ENCODE measurements at regions not wholly inside any gene's neighbourhood (a gene's known extent, or its start where the extent isn't known, plus 50 kb on each side); places are given as distances from the start of the nearest gene placed in this dataset.

DNA sequence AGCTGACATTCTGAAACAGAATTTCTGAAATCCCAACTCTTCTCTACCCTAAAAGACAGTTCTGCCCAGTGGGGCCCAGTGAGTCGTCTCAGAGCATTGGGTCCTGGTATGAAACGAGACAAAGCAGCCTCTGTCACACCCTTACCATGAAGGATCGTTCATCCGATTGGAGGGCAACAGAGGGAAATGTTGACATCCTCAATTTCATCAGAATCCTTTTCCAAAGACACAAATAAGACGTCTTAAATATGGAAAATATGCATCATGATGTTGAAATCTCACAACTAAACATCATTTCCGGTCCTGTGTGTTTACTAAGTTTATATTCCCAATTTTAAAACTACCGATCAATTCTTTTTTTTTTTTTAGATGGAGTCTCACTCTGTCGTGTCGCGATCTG, 112.1 kb upstream of the SLC45A1 start:
- Mint-ChIP-seq H3K9me3 (no peaks in the 10 kb centered on the region), H3K27ac (no peak overlapping the region)
- CTCF ChIA-PET: no interaction called here

DNA sequence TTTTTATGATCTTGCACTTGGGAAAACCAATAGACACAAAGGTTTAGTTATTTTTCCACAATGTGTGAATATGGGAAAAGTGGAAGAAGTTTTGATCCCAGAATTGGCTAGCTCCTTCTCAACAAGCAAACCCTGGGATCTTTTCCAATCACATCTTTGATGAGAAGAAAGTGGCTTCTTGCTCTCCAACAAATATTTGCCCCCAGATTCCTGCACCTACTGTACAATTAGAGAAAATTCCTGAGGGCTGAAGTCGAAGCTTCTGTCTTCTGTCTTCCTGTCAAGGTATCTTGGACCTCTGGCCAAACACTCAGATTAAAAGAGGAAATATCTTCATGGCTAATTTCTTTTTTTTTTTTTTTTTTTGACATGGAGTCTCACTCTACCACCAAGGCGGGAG, 113.1 kb upstream of the SLC45A1 start:
- Mint-ChIP-seq H3K27ac (no peak overlapping the region), H3K27me3 (peaks cover 0 to 4% of the 10 kb centered on the region in 2 donors), H3K4me1 (no peaks in the 10 kb centered on the region), H3K4me3 (no peak overlapping the region), H3K9me3 (no peaks in the 10 kb centered on the region), H3K36me3 (peaks cover 0 to 4% (median 0%) of the 10 kb centered on the region in 3 donors)
- Histone ChIP-seq H3K9me3 (ENCODE audit: low read length) (no peaks in the 10 kb centered on the region), H3K4me3 (ENCODE audit: low read length) (no peak overlapping the region), H3K27me3 (ENCODE audit: insufficient read depth, low read length, poor library complexity, severe bottlenecking) (no peaks in the 10 kb centered on the region), H3K4me1 (ENCODE audit: insufficient read depth, low read length) (no peaks in the 10 kb centered on the region), H3K36me3 (ENCODE audit: insufficient read depth, low read length) (no peaks in the 10 kb centered on the region), H3K27ac (ENCODE audit: low read depth, low read length) (no peak overlapping the region)
- CTCF ChIA-PET: no interaction called here
- no peak for DNase-seq
- POLR2A ChIA-PET: no interaction called here

More for the DNA sequence above, 112.1 kb upstream of the SLC45A1 start:
- Mint-ChIP-seq H3K27me3 (peaks cover 7 to 10% of the 10 kb centered on the region in 2 donors), H3K36me3 (peaks cover 0 to 4% (median 0%) of the 10 kb centered on the region in 3 donors), H3K4me1 (no peaks in the 10 kb centered on the region), H3K4me3 (no peak overlapping the region)
- no peaks in the 10 kb centered on the region for H3K9me3 ChIP-seq (ENCODE audit: low read length)
- no peak for DNase-seq
- POLR2A ChIA-PET: no interaction called here
- no peak overlapping the region for H3K27ac ChIP-seq (ENCODE audit: low read depth, low read length)
- no peak overlapping the region for H3K4me3 ChIP-seq (ENCODE audit: low read length)
- H3K4me1 ChIP-seq (ENCODE audit: insufficient read depth, low read length): no peaks in the 10 kb centered on the region
- no peaks in the 10 kb centered on the region for H3K36me3 ChIP-seq (ENCODE audit: insufficient read depth, low read length)
- H3K27me3 ChIP-seq (ENCODE audit: insufficient read depth, low read length, poor library complexity, severe bottlenecking): no peaks in the 10 kb centered on the region

DNA sequence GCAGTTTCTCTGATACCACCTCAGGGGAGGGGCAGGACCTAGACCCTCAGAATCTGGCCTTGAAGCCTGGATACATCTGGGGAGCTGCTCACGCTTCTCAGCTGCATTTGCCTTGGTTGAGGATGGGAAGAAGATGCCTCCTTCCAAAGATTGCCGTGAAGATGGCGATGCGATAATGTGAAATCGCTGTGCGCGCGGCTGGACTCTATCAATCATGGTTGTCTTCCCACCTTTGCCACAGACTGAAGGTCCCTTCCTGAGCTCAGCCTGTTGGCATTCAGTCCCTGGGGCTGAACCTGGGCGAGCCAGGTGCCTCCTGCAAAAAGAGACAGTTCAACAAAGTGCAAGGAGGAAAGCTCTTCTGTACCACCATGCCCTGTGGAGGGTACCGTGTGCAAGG, 114.4 kb upstream of the SLC45A1 start:
- Mint-ChIP-seq H3K4me3 (no peak overlapping the region), H3K27ac (peak overlapping the region in 1 of 8 donors; percentile 77), H3K9me3 (no peaks in the 10 kb centered on the region), H3K4me1 (peaks cover 0 to 3% (median 2%) of the 10 kb centered on the region in 3 donors), H3K27me3 (peaks cover 0 to 1% of the 10 kb centered on the region in 2 donors), H3K36me3 (peaks cover 0 to 4% (median 0%) of the 10 kb centered on the region in 3 donors)
- no peaks in the 10 kb centered on the region for H3K4me1 ChIP-seq (ENCODE audit: insufficient read depth, low read length)
- ChIA-PET POLR2A (no interaction called here), CTCF (no interaction called here)
- no peak overlapping the region for H3K4me3 ChIP-seq (ENCODE audit: low read length)
- no peaks in the 10 kb centered on the region for H3K36me3 ChIP-seq (ENCODE audit: insufficient read depth, low read length)
- H3K27ac ChIP-seq (ENCODE audit: low read depth, low read length): no peak overlapping the region
- no peak for DNase-seq
- H3K27me3 ChIP-seq (ENCODE audit: insufficient read depth, low read length, poor library complexity, severe bottlenecking): no peaks in the 10 kb centered on the region
- H3K9me3 ChIP-seq (ENCODE audit: low read length): no peaks in the 10 kb centered on the region

DNA sequence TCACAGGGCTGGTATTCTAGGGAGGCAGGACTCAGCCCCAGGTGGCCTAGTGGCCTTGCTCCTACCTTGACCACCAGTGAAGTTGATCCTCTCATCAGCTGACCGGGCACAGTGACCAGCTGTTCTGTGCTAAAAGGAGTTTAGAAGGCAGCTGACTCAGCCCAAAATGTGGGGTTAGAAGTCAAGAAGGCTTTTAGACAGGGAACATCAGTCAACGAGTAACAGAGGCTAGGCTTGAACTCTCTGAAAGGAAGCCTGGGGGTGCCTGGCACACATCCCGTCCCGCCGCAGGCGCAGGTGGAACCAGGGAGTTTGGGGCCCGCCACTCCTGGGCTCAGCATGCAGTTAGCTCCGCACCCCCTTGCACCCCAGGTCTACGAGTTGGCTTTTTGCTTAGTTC, 114.9 kb upstream of the SLC45A1 start:
- H3K4me1 Mint-ChIP-seq: peaks cover under 1 to 4% (median 2%) of the 10 kb centered on the region in 3 donors
- H3K36me3 ChIP-seq (ENCODE audit: insufficient read depth, low read length): no peaks in the 10 kb centered on the region
- no peak overlapping the region for H3K4me3 Mint-ChIP-seq
- no peaks in the 10 kb centered on the region for H3K9me3 ChIP-seq (ENCODE audit: low read length)
- no peaks in the 10 kb centered on the region for H3K27me3 ChIP-seq (ENCODE audit: insufficient read depth, low read length, poor library complexity, severe bottlenecking)
- POLR2A ChIA-PET: no interaction called here
- peaks cover 0 to 4% (median 0%) of the 10 kb centered on the region in 3 donors for H3K36me3 Mint-ChIP-seq
- H3K27ac ChIP-seq (ENCODE audit: low read depth, low read length): no peak overlapping the region
- H3K4me3 ChIP-seq (ENCODE audit: low read length): no peak overlapping the region
- peaks cover 0 to 1% of the 10 kb centered on the region in 2 donors for H3K27me3 Mint-ChIP-seq
- no peaks in the 10 kb centered on the region for H3K9me3 Mint-ChIP-seq
- H3K4me1 ChIP-seq (ENCODE audit: insufficient read depth, low read length): peaks cover 1% of the 10 kb centered on the region
- no peak for DNase-seq
- CTCF ChIA-PET: no interaction called here
- H3K27ac Mint-ChIP-seq: peak overlapping the region in 1 of 8 donors; percentile 19

DNA sequence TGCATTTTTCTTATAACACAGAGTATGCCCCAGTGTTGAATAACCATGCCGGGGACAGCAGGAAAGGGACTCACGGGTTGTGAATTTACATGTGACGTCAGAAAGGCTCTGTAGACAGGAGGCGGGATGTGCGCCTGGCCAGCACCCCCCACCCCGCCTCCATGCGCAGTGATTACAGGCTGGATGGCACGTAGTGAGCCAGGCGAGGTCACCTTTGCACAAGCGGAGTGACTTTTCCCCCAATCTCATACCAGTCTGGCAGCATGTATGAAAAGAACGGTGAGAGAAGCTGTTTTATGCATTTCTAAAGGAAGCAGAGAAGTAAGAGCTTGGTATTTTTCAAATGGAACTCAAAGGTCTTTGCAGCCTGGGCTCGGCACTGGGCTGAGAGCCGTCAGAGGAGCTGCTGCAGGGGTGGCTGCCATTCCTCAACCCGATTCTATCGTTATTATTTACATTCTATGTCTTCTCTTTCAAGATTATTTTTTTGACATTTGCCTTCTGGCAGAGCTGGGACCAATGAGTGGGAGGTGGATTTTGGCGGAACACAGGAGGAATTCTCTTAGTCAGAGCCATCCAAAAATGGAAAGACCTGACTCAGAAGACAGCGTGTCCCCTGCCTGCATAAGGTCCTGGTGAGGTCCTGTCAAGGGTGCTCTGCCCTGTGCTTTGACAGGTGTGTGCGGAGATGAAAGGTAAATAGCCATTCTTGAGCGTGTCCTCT, 115.6 kb upstream of the SLC45A1 start:
- Histone ChIP-seq H3K4me1 (ENCODE audit: insufficient read depth, low read length) (peaks cover 5% of the 10 kb centered on the region), H3K27ac (ENCODE audit: low read depth, low read length) (no peak overlapping the region), H3K9me3 (ENCODE audit: low read length) (no peaks in the 10 kb centered on the region), H3K36me3 (ENCODE audit: insufficient read depth, low read length) (no peaks in the 10 kb centered on the region), H3K27me3 (ENCODE audit: insufficient read depth, low read length, poor library complexity, severe bottlenecking) (no peaks in the 10 kb centered on the region), H3K4me3 (ENCODE audit: low read length) (no peak overlapping the region)
- H3K4me1 Mint-ChIP-seq: peaks cover 5 to 9% (median 6%) of the 10 kb centered on the region in 3 donors
- no peak for DNase-seq
- ChIA-PET CTCF (no interaction called here), POLR2A (no interaction called here)
- no peaks in the 10 kb centered on the region for H3K9me3 Mint-ChIP-seq
- no peak overlapping the region for H3K27ac Mint-ChIP-seq
- H3K27me3 Mint-ChIP-seq: peaks cover 1 to 4% of the 10 kb centered on the region in 2 donors
- no peak overlapping the region for H3K4me3 Mint-ChIP-seq
- H3K36me3 Mint-ChIP-seq: peaks cover 0 to 4% (median 0%) of the 10 kb centered on the region in 3 donors

DNA sequence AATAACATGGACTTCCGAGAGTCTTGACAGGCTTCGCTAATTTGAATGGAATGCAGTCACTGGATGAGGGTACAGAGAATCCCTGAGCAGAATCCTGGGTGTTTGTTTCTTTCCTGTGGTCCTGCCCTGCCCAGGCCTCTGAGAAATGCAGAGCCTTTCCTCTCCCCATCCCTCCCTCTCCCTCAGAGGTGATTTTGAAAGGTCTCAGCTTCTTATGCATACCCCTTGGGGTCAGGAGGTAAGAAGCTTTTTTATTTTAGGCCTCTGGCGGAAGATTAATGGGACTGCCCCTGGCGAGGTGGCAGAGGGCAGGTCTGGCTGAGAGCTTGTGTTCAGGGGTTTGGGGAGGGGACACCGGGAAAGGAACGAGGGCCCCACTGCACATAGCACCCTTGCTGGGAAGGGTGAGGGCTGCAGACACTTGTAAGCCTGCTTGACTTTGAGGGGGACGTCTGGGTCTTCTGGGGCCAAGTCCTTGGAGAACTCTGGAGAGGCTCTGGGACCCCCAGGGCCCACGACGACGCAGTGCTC, 116.5 kb upstream of the SLC45A1 start:
- no peak for DNase-seq
- Histone ChIP-seq H3K36me3 (ENCODE audit: insufficient read depth, low read length) (no peaks in the 10 kb centered on the region), H3K27me3 (ENCODE audit: insufficient read depth, low read length, poor library complexity, severe bottlenecking) (no peaks in the 10 kb centered on the region), H3K4me1 (ENCODE audit: insufficient read depth, low read length) (peaks cover 5% of the 10 kb centered on the region), H3K27ac (ENCODE audit: low read depth, low read length) (no peak overlapping the region), H3K4me3 (ENCODE audit: low read length) (no peak overlapping the region), H3K9me3 (ENCODE audit: low read length) (no peaks in the 10 kb centered on the region)
- no peaks in the 10 kb centered on the region for H3K9me3 Mint-ChIP-seq
- H3K4me3 Mint-ChIP-seq: no peak overlapping the region
- H3K4me1 Mint-ChIP-seq: peaks cover 5 to 9% (median 6%) of the 10 kb centered on the region in 3 donors
- H3K27ac Mint-ChIP-seq: no peak overlapping the region
- peaks cover 1 to 4% of the 10 kb centered on the region in 2 donors for H3K27me3 Mint-ChIP-seq
- no peaks in the 10 kb centered on the region for H3K36me3 Mint-ChIP-seq
- CTCF ChIA-PET: no interaction called here
- POLR2A ChIA-PET: no interaction called here

DNA sequence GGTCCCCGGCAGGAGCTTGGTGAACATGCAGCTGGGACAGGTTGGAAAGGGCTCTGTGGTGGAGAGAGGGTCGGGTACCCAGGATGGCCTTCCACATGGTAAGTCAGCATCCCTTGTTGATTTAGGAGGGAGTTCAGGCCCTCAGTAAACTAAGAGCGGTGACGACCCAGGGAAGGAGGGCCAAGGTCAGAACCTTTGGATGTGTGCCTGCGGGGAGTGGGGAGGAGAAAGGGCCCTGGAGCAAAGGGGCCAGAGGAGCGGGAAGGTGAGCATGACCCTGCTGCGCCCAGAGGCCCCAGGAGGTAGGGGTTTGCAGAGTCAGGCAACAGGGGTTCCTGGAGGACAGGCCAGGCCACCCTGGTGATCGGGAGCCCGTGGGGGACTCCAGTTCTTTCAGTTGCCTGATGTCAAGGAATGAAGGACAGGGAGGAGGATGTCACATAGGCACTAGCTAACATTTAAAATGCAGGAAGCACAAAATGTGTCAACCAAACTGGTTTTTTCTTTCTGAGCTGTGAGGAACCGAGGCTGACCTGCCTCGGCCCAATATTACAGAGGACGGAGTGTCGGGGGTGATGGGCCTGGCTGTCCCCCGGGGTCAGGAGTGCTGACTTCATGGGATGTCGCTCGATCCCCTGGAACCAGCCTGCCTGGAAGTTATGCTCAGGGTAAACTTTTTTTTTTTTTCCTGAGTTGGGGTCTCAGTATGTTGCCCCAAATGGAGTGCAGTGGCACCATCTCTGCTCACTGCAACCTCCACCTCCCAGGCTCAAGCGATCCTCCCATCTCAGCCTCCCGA, 117.4 kb upstream of the SLC45A1 start:
- Mint-ChIP-seq H3K9me3 (no peaks in the 10 kb centered on the region), H3K27me3 (peaks cover 1 to 4% of the 10 kb centered on the region in 2 donors), H3K4me3 (no peak overlapping the region), H3K4me1 (peaks cover 5 to 9% (median 6%) of the 10 kb centered on the region in 3 donors), H3K27ac (no peak overlapping the region), H3K36me3 (no peaks in the 10 kb centered on the region)
- no peaks in the 10 kb centered on the region for H3K36me3 ChIP-seq (ENCODE audit: insufficient read depth, low read length)
- H3K27me3 ChIP-seq (ENCODE audit: insufficient read depth, low read length, poor library complexity, severe bottlenecking): no peaks in the 10 kb centered on the region
- no peaks in the 10 kb centered on the region for H3K9me3 ChIP-seq (ENCODE audit: low read length)
- no peak overlapping the region for H3K27ac ChIP-seq (ENCODE audit: low read depth, low read length)
- peaks cover 5% of the 10 kb centered on the region for H3K4me1 ChIP-seq (ENCODE audit: insufficient read depth, low read length)
- DNase-seq: no peak
- ChIA-PET CTCF (interaction anchor here (0.9 kb wide), 1 partner anchor 8 kb away, joined by 4 read pairs; no protein-coding TSS in a partner anchor), POLR2A (no interaction called here)
- H3K4me3 ChIP-seq (ENCODE audit: low read length): no peak overlapping the region

DNA sequence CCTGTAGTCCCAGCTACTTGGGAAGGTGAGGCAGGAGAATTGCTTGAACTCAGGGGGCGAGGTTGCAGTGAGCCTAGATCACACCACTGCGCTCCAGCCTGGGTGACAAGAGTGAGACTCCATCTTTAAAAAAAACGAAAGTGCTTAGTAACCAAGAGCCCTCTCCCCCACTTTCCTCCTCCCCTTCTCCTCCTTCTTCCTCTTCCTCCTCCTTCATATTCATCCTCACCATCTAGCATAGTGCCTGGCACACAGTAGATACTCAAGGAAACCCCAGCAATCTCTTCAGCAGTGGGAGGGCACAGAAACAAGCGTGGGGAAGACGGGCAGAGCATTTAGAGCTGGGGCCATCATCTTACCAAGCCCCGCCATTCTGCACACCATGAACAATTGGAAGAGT, 119.4 kb upstream of the SLC45A1 start:
- CTCF ChIA-PET: no interaction called here
- Histone ChIP-seq H3K4me3 (ENCODE audit: low read length) (no peak overlapping the region), H3K27me3 (ENCODE audit: insufficient read depth, low read length, poor library complexity, severe bottlenecking) (no peaks in the 10 kb centered on the region), H3K36me3 (ENCODE audit: insufficient read depth, low read length) (no peaks in the 10 kb centered on the region), H3K4me1 (ENCODE audit: insufficient read depth, low read length) (peaks cover 5% of the 10 kb centered on the region), H3K9me3 (ENCODE audit: low read length) (no peaks in the 10 kb centered on the region), H3K27ac (ENCODE audit: low read depth, low read length) (no peak overlapping the region)
- H3K27me3 Mint-ChIP-seq: peaks cover 1 to 4% of the 10 kb centered on the region in 2 donors
- no peak overlapping the region for H3K4me3 Mint-ChIP-seq
- no peaks in the 10 kb centered on the region for H3K36me3 Mint-ChIP-seq
- H3K27ac Mint-ChIP-seq: peak overlapping the region in 1 of 8 donors; percentile 56
- POLR2A ChIA-PET: interaction anchor here (0.5 kb wide), 1 partner anchor 936 kb away, joined by 3 read pairs; no protein-coding TSS in a partner anchor
- H3K4me1 Mint-ChIP-seq: peaks cover 13 to 20% (median 13%) of the 10 kb centered on the region in 3 donors
- no peaks in the 10 kb centered on the region for H3K9me3 Mint-ChIP-seq
- no peak for DNase-seq
